Pancreas (tissue), 10 donors: ENCODE measurements at regions not wholly inside any gene's neighbourhood (a gene's known extent, or its start where the extent isn't known, plus 50 kb on each side); places are given as distances from the start of the nearest gene placed in this dataset.

Experiments
- ATAC-seq, 4 donors: fragments of 200-7000 bp; cut with Tn5 transposase; one replicate each; pipeline versions ENCODE4 v1.8.0 to v1.9.1; 2020; ENCODE audit warnings: mild to moderate bottlenecking in 4 of 4, moderate library complexity in 4 of 4
- DNase-seq, 6 donors: peaks; one replicate each; pipeline ENCODE4 v3.0.0-alpha.2; 2020
- FAIRE-seq: peaks from 2 replicates; lab custom pipeline; 2012; peaks lifted over from hg19 to GRCh38; lab: Jason Lieb, UNC
- H3K27ac ChIP-seq, 4 donors: fragments of 200-600 bp; sonication (generic); 1 replicate in 3 of 4; 2 replicates in 1 of 4; pipeline versions ENCODE4 v1.5.0 to v1.8.0; 2020
- H3K27me3 ChIP-seq, 4 donors: fragments of 200-600 bp; one replicate each; pipeline ENCODE4 v1.8.0; 2021
- H3K36me3 ChIP-seq, 3 donors: fragments of 200-600 bp; sonication (generic) in 1 of 3; one replicate each; pipeline versions ENCODE4 v1.5.0 to v1.8.0; 2020 to 2021
- H3K4me1 ChIP-seq, 3 donors: fragments of 200-600 bp; one replicate each; pipeline ENCODE4 v1.8.0; 2021
- H3K4me3 ChIP-seq, 4 donors: fragments of 200-600 bp; sonication (generic) in 2 of 4; one replicate each; pipeline versions ENCODE4 v1.5.0 to v1.8.0; 2020 to 2021
- H3K9me3 ChIP-seq, 4 donors: fragments of 200-600 bp; one replicate each; pipeline ENCODE4 v1.8.0; 2021
- WGBS, 2 donors: extraction: QIAGEN DNeasy Blood & Tissue Kit; methylation state at CpG; one replicate each; pipeline ENCODE4 v1.1.7; 2013; 5-methylcytosine and 5-hydroxymethylcytosine counted together
- intact Hi-C, 3 donors: fragments of 100-400 bp; cut with DNase I; formaldehyde crosslinking; loops; one replicate each; pipeline versions ENCODE4 v1.11.1 to v1.14.2; 2022
- TF ChIP-seq, protein P1 (sequence below), 4 donors: fragments of 200-600 bp; sonication (generic) in 3 of 4; IDR thresholded peaks; one replicate each; pipeline versions ENCODE4 v1.5.0 to v1.8.0; 2021; ENCODE audit warnings: antibody characterized with exemption in 4 of 4
- donor health status: healthy with polysubstance abuse.
- donor health status: DM: no; HTN: no; CAD: no; lungs with moderate emphysema.
- donor health status: DM: no; HTN: no; CAD: no.
- donor health status: control.
- donor health status: control.
- donor health status: Bipolar disorder and iron deficiency.
- donor health status: DM: yes; HTN: yes; CAD: no.
- donor health status: DM: no; HTN: no; CAD: no.
- donor health status: DM: no; HTN: no; CAD: no.
- donor health status: DM: yes; HTN: yes; CAD: no.

DNA sequence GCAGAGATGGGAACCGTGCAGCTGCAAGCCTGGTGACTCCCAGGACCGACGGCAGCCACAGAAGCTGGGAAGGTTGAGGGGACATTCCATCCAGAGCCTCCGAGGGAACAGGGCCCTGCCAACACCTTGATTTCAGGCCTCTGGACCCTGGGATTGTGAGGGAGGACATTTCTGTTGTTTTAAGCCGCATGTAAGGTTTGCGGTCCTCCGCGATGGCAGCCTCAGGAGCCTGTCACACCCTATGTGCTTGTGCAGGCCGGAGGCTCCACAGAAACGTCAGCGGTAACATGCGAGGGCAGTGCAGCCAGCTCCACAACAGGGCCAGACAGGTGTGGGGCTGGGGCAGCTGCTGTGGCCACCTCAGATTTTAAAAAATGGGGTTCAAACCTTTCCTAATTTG lies 144.7 kb upstream of the SHH start:
- no peaks in the 10 kb centered on the region for H3K4me1 ChIP-seq
- no peaks in the 10 kb centered on the region for H3K36me3 ChIP-seq
- intact Hi-C loops, result no loop called here
- ATAC-seq (no peak), FAIRE-seq (no peak), DNase-seq (no peak)
- H3K9me3 ChIP-seq, result no peaks in the 10 kb centered on the region
- WGBS, 2 donors, result 75 to 84% methylated on average over 12 of the region's 12 CpGs
- no peak overlapping the region for H3K4me3 ChIP-seq
- H3K27ac ChIP-seq, result no peak overlapping the region
- no peaks in the 10 kb centered on the region for H3K27me3 ChIP-seq
- TF ChIP-seq, protein P1, sequence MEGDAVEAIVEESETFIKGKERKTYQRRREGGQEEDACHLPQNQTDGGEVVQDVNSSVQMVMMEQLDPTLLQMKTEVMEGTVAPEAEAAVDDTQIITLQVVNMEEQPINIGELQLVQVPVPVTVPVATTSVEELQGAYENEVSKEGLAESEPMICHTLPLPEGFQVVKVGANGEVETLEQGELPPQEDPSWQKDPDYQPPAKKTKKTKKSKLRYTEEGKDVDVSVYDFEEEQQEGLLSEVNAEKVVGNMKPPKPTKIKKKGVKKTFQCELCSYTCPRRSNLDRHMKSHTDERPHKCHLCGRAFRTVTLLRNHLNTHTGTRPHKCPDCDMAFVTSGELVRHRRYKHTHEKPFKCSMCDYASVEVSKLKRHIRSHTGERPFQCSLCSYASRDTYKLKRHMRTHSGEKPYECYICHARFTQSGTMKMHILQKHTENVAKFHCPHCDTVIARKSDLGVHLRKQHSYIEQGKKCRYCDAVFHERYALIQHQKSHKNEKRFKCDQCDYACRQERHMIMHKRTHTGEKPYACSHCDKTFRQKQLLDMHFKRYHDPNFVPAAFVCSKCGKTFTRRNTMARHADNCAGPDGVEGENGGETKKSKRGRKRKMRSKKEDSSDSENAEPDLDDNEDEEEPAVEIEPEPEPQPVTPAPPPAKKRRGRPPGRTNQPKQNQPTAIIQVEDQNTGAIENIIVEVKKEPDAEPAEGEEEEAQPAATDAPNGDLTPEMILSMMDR (IDR thresholded peaks at IDR 0.05), result no peak

DNA sequence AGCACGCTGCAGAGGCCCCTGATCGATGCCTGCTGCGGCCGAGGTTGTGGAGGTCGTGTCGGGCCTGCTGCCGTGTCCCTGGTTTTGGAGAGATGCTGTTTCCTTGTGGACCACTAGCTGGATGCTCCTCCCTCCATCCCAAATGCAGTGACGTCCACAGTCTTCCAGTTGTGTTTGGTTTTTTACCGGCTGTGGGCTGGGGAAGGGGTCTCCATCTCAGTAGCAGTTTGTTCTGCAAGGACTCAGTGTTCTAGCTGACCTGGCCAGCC lies 143.0 kb upstream of the SHH start:
- Histone ChIP-seq H3K27ac (no peak overlapping the region), H3K9me3 (no peaks in the 10 kb centered on the region), H3K4me1 (no peaks in the 10 kb centered on the region), H3K36me3 (no peaks in the 10 kb centered on the region), H3K27me3 (no peaks in the 10 kb centered on the region), H3K4me3 (no peak overlapping the region)
- DNase-seq, result no peak
- intact Hi-C loops, result no loop called here
- no peak for FAIRE-seq
- 80 to 88% methylated on average over 9 of the region's 9 CpGs for WGBS, 2 donors
- TF ChIP-seq, protein P1 (IDR thresholded peaks at IDR 0.05), result no peak
- no peak for ATAC-seq

DNA sequence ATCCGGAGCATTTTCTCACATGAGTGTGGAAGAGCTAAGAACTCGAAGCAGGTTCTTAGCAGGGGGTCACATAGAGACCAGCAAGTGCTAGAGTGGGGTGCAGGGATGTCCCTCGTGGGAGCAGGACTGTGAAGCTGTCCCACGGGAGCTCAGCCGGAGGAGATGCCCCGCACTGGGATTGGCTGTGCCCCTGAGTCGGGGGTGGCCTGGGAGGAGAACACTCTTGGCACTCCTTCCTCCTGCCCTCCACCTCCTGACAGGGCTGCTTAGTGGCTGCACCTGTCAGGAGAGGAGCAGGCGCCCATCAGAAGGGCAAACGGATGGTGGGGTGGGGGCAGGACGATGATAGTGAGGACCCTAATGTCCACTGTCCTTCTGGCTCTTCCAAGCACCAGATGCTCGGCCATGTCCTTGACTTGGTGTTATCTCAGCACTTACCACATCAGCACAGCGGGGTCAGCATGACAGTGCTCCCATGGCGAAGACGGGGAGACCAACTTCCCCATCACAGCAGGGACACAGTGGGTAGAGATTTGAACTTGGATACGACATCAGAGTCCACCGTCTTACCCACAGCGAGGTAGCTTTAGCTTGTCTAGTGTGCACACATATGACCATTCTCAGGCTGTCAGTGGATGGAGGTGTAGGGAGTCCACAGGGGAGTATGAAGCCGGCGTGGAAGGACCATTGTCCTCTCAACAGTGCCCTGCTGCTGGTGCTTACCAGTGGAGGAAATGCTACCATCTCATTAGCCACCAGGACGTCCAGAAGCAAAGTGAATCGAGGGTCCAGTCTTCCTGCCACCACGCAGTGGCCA lies 142.5 kb upstream of the SHH start:
- ATAC-seq, result no peak
- intact Hi-C loops, result no loop called here
- H3K4me1 ChIP-seq, result no peaks in the 10 kb centered on the region
- H3K36me3 ChIP-seq, result no peaks in the 10 kb centered on the region
- H3K9me3 ChIP-seq, result no peaks in the 10 kb centered on the region
- WGBS, 2 donors, result 70 to 78% methylated on average over 22 of the region's 22 CpGs
- H3K27me3 ChIP-seq, result no peaks in the 10 kb centered on the region
- FAIRE-seq, result no peak
- H3K27ac ChIP-seq, result no peak overlapping the region
- H3K4me3 ChIP-seq, result no peak overlapping the region
- TF ChIP-seq, protein P1 (IDR thresholded peaks at IDR 0.05), result no peak
- DNase-seq, result no peak

DNA sequence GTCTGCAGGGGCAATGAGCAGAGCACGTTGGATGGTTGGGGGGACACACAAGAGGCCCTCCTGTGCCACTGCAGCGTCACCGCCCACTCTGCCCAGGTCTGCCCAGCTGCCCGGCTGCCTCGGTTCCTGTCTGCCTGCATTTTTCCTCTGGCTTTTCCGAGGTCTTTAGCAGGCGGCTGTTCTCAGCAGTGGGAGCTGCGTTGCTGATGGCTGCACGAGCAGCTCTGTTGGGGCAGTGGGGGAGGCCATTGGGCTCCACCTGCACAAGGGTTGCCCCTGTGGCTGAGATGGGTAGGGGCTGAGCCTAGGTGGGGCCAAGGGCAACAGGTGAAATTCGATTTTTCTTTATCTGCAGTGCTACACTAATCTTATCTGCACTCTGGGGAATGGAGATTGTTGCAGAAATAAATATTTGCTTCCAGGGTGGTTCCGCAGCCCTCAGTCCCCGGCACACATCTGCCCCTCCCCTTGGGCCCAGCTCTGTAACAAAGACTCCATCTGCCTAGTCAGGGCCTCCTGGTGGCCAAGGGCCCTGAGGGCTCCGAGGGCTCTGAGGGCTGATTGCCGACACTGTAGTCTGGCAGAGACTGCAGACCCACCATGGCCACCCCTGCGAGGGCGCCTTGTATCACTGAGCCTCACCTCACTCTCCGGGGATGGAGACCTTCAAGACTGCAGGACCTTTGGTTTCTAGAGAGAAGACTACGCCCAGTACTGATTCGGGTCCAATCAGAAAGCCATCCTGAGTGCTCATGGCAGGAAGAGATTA lies 141.7 kb upstream of the SHH start:
- H3K4me3 ChIP-seq, result no peak overlapping the region
- DNase-seq (no peak), FAIRE-seq (no peak), ATAC-seq (peak in 3 of 4 donors; percentile 51 to 74 (median 72))
- no peak overlapping the region for H3K27ac ChIP-seq
- H3K27me3 ChIP-seq, result no peaks in the 10 kb centered on the region
- TF ChIP-seq, protein P1 (IDR thresholded peaks at IDR 0.05), result no peak
- no peaks in the 10 kb centered on the region for H3K36me3 ChIP-seq
- no peaks in the 10 kb centered on the region for H3K4me1 ChIP-seq
- H3K9me3 ChIP-seq, result no peaks in the 10 kb centered on the region
- intact Hi-C loops, result no loop called here
- WGBS, 2 donors, result 34 to 36% methylated on average over 18 to 19 of the region's 19 CpGs

DNA sequence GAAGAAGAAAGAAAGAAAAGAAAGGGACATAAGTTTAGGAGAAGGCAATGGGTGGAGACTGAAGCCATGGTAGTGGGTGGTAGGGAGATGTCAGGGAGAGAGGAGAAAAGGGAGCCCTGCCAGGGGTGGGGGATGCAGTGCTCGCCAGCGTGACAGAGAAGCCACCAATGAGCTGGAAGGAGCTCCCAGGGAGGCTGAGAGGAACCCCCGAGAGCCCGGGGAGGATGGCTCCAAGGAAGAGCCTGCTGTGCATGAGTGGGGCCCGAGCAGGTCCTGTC lies 141.2 kb upstream of the SHH start:
- FAIRE-seq, result no peak
- TF ChIP-seq, protein P1 (IDR thresholded peaks at IDR 0.05), result no peak
- intact Hi-C loops, result no loop called here
- no peaks in the 10 kb centered on the region for H3K27me3 ChIP-seq
- ATAC-seq, result no peak
- WGBS, 2 donors, result 66 to 69% methylated on average over 5 of the region's 5 CpGs
- H3K27ac ChIP-seq, result no peak overlapping the region
- no peaks in the 10 kb centered on the region for H3K36me3 ChIP-seq
- H3K9me3 ChIP-seq, result no peaks in the 10 kb centered on the region
- DNase-seq, result no peak
- no peak overlapping the region for H3K4me3 ChIP-seq
- H3K4me1 ChIP-seq, result no peaks in the 10 kb centered on the region
